Myocyte (in vitro differentiated cells): ENCODE measurements at regions not wholly inside any gene's neighbourhood (a gene's known extent, or its start where the extent isn't known, plus 50 kb on each side); places are given as distances from the start of the nearest gene placed in this dataset.

Experiments
- DNase-seq: peaks from one replicate; pipeline ENCODE4 v3.0.0-alpha.2; 2012; ENCODE audit warnings: low read depth

DNA sequence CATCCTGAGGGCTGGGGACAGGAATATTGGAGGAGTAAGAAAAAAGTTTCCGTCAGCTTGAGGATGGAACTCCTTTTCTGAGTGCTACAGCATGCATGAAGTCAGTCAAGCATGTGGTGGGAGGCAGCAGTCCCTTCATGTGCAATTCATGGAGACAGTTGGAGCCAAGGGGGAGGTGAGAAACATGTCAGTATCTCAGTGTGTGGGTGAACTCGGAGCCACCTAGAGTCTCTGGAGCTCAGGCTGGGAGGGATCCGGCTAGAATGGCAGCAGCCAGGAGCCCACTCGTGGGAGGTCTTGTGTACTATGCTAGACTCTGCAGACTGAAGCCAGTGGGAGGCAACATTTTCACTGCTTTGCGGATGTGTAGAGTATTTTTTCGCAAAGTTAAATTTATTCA, 60.3 kb downstream of the AVPR1A start:
- no peak for DNase-seq

DNA sequence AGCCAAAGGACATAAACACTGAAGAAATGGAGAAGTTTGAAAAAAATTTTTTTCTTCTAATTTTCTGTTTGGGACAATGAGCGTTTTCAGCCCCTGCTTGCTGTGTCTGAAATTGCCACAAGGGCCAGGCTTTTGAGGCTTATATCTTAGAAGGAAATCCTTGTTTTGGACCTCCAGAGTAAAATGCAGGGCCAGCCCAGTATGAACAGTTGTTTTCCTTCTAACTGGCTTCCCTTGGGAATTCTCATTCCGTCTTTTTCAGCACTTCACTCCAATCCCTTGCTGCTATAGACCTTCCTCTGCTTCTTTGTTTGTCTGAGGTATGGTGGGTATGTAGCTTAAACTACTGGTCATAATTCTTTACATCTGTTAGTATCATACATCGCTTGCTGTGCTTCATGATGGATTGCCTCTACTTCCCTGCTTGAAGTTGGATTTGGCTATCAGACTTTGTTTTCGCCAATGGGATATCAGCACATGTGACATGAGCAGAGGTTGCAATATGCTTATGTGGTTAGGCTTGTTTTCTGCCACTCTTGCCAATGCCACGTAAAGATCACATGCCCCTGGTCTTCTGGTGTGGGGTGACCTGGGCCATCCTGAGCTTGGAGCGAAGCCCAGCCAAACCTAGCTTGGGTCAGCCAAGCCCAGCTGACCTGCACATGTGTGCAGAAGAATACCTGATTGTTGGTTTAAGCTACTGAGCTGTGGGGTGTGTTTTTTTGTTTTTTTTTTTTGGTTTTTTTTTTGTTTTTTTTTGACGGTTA, 64.7 kb downstream of the AVPR1A start:
- no peak for DNase-seq

DNA sequence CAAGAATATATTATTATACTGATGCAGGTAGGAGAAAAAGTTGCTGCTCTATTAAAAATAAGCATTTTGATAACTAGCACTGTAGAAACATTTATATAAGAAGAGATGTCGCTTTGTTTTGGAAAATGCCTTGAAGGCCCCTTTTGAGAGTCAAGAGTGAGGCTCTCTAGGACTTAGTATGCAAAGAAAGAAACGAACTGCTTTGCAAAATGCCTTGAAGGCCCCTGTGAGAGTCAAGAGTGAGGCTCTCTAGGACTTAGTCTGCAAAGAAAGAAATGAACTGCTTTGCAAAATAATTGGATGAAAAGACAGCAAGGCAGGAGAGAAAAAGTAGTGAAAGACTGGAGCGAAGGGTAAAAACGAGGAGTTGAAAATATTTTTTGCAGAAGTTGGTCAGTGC, 65.9 kb downstream of the AVPR1A start:
- DNase-seq, result no peak

DNA sequence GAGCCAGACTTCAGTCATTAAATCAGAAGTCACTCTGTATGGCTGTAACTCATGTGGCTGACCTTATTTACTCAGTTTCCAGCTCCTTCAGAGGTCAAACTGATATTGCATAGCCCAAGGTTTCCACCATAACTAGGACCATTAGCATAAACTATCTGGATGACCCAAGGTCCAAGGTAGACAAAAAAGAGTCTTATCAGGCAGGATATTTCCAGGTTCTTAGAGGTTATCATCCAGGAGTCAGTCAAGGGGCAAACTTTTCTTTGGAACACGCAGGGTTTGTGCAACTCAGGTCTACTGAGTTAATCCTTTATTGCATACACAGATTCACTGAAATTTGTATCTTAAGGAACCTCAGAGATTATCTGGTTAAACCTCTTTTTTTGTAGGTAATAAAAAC, 66.5 kb downstream of the AVPR1A start:
- no peak for DNase-seq

DNA sequence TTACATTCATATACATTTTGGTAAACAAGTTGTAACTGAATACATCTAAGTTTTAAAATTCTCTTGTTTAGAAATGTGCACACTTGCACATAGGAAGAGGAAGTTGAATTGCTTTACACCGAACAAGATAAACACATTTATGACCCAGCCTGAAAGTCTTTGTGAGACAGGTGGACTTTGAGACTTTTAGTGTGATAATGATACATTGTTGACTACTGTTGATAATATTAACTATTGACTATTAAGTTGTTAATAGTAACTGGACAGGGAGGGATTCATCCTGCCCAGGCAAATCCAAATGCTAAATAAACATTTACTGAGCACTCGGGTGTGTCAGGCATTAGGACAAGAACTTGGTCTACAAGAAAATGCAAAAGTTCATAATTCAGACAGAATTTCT, 68.0 kb downstream of the AVPR1A start:
- no peak for DNase-seq

DNA sequence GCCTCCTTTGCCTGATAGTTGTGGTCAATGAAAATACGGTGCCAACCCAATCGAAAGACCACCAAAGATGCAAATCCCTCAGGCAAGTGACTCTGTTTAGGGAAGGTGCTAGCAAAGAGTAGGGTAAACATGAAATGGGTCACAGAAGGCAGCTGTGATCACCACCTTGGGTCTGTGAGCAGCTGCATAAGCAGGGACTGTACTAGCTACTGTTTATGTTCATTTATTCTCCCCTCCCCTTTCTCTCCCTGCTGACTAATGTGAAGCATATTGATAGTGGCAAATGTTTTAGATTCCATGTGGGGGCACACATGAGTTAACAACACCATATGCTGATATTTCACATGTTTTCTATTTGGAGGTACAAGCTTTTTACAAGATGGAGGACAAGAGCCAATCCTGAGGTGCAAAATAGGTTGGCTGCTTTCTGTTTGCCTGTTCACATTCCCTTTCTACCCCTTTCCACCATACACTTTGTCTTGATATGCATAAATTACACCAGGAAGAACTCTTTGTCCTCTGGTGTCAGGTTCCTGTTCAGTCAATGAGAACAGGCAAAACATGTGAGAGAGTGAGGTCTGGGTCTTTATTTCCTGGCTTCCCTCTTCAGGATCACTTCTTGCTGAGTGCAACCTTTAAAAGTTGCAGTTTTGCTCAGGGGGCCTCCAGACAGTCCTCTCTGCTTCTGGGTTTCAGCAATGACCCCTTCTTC, 71.1 kb downstream of the AVPR1A start:
- peak; percentile 22 for DNase-seq

DNA sequence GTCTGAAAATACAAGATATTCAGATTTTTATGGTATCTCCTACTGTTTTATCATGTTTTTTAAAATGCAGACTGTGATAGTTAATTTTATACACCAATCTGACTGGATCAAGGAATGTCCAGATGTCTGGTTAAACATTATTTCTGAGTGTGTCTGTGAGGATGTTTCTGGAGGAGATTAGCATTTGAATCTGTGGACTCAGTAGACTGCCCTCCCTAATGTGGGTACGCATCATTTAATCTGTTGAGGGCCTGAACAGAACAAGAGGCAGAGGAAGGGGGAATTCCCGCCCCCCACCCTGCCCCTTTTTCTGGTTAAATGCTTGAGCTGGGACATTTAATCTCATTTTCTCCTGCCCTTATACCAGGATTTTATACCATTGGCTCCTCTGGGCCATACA, 72.1 kb downstream of the AVPR1A start:
- no peak for DNase-seq

DNA sequence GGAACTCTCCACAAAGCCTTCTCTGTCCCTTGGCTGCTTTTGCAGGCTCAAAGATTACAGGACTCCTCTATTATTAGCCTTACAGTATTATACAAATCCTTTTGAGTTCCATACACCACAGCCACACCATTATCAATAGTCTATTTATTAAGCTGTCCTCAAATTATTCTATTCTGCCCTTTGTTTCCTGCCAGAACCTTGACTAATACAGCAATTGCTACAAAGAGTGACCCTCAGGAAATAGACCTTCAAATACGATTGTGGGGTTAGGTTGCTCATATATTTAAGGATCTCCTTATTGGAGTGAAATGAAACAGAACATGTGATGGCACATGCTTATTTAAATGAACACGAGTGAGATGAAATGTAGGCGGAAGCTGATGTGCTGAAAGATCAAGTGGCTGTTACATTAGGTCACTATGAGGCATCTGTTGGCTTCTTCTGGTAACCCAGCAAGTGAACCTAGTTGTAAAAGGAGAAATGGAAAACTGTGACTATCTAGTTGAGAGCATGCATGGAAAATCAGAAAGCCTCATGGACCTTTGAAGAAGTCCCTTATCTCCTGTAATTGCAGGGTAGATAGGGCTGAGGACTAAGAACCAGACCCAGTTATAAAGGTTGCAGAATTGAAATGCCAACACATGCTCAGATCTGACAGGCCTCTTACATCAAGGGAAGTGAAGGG, 75.5 kb downstream of the AVPR1A start:
- DNase-seq, result no peak

DNA sequence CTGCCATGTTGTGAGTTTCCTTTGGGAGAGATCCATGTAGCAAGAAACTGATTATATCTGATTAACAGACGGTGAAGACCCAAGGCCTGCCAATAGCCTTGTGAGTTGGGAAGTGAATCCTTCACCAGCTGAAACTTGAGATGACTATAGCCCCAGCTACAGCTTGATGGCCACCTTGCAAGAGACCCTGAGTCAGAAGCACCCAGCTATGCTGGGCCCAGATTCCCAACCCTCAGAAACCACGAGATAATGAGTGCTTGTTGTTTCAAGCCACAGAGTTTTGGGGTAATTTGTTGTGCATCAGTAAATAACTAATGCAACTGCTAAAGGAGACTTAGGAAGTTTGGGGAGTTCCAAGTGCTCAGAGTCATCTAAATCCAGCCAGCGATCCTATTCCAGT, 80.3 kb downstream of the AVPR1A start:
- peak; percentile 14 for DNase-seq

DNA sequence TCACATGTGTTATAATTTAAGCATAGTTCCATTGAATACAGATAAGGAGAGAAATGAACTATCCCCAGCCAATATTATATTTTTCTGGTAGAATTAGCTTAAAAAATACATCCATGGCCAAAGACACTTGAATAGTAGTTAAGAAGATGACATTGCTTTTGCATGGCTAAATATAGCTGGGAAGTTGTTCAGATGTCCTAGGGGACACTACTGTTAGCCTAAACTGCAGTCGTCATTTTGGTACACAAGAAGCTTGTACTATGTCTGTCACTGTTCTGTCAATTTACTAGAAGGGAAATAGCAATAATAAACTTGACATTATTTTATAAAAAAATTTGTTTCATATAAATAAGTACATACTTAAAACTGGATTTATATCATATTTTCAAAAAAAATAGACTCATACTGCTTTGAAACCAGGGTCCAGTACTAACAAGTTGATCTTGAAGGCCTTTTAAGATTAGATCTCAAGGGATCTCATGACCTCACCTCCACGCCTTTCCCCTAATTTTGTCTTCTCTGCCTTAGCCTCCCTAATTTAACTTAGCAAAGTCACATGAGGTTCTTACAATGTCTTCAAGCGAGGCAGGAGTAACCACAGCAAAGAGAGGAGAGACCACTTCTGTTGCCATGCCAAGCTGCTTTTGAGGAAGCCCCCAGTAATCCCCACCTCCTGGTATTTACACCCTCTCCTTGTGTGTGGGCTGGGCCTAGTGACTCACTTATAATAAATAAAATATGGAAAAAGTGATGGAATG, 81.0 kb downstream of the AVPR1A start:
- no peak for DNase-seq

DNA sequence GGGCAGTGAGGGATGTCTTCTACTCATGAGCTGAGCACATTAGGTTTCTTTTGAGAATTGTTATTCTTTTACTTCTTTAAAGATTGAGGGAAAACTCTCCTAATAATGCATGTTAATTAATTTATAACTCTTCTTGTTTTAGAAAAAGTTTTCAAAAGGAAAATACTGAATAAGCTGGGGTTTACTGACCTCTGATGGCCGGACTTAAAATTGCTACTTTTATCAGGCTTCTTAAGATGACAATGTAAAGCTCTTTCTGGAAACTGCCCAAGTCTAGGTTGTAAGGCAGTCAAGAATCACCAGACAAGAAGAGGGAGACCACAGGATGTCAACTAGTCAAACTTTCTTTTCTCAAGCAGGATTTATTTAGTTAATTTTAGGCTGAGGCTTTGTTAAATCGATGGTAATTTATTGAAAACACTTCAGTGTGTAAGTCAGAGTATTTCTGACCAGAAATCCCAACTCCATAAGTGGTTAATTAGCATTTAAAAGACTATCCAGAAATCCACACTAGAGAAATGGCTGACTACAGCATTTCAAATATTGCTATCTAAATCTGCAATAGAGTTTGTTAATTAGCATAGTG, 82.1 kb downstream of the AVPR1A start:
- DNase-seq, result peak; percentile 56

DNA sequence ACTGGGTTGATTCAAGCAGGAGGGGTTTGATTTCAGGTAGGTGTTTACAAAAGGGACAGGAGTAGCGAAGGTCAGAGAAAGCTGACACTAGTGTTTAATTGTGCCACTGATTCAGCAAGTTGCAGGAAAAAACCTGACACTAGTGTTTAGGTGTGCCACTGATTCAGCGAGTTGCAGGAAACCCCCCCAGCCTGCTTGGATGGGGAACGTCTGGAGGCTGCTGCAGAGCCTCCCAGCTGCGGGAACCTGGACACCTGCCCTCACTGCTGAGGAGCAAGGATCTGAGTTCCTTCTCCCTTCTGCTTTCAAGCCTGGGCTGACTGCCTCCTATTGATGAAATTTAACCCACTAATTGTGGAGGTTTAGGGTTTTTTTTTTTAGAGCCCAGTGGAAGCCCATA, 84.2 kb downstream of the AVPR1A start:
- DNase-seq, result no peak

DNA sequence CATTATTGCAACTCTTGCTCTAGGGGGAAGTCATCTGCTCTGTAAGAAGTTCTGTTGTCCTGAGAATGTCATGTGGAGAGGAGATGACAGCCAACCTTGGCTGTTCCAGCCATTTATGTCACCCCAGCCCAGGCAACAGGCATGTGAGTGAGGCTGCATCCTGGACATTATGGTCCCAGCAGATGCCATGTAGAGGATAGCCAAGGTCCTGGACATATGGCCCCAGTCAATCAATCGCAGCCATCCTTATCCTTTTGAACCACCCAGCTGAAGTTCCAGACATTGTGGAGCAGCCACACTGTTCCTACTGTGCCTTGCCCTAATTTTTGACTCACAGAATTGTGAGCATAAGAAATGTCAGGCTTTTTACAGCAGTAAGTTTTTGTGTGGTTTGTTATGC, 84.9 kb downstream of the AVPR1A start:
- DNase-seq, result no peak

DNA sequence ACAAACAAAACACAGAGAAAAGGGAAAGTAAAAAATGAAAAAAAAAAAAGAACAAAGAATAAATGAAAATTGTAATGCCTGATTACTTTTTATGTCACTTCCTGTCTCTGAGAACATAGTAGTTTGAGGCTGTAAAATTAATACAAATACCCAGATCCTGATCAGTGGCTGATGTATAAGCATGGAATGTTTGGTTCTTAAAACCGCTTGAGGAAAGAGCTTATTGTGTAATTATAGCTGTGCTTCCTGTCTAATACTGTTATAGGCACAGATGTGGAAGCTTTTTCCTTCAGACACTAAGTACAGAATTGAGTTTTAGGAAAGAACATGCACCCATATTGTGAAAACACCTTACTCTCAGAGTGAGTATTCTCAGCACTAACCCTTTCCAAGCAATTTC, 86.9 kb downstream of the AVPR1A start:
- no peak for DNase-seq

DNA sequence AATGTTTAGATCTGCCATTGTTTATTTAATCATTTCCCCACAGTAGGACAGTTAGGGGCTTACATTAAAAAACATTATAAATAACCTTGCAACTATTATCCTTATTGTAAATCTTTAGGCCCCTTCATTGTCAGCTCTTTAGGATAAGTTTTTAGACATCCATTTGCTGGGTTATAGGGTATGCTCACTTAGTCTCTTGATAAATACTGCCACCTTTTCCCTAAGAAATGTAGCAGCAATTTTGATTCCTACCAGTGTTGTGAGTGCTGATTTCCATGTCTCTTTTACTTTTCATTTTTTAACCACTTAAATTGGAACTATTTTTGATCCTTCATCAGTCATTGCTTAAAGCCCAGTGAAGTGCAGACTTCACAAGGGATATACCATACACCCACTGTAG, 94.4 kb downstream of the AVPR1A start:
- no peak for DNase-seq

DNA sequence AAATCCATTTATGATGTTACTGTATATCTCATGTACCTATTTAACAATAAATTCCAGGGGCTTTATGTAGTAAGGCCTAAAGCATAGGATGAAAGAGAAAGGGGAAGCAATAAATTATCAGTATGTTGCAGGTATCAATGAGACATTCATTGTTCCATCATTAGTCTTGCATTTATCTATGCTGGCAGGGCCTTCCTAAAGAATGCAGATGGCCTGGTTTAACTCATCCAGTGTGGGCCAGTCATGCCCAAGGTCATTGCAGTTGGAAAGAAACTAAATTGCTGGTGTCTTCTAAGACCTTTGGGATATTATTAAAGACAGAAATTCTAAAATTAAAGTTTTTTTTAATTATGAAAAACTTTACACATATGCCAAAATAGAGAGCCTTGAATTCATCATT, 98.3 kb downstream of the AVPR1A start:
- no peak for DNase-seq

DNA sequence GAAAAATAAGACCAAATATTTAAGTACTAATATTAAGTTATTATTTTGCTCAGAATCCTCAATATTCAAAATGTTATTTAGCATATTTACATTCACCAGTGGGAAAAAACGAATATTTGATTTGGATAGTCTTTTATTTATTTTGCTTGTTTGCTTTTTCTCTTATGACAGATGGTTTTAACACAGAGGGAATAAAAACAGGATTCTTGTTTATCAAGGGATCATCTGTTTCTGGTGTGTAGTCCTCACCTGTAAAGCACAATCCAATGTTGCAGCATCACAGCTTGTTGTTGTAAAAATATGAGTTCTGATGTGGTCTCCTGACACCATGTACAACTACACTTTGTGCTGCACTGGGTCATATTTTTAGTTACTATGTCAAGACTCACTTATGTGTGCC, 103.9 kb downstream of the AVPR1A start:
- DNase-seq, result no peak

DNA sequence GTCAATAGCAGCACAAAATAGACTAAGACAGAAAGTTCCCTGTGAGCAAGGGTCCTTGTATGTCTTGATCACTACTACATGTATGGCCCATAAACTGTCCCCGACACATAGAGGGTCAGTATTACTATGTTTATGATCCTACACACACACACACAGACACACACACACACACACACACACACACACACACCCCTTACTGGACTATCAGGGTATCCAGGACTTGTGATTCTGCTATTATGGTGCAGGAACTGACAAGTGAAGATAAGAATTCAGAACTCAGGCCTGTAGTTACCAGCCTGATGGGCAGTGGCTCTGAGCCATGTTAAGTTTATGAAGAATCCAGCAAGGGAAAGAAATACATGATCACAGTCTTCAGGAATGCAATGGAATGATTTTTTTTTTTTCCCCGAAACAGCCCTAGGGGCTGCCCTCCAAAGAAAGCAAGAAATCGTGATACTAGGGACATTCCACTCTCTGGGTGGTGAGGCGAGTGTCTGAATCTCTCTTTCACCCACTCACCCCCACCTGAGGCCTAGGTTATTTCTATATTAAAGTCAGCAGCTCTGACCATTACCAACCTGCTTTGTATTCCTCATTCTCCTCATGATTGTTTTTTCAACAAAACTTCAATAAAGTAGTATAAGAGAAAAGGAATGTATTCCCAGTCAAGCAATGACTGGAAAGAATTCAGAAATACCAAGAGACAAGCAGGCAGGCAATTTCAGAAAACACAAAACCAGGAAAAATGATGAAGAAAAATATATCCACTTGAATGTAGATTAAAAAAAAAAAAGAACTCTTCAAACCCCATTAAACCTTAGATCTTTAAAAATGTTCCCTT, 105.8 kb downstream of the AVPR1A start:
- peak; percentile 34 for DNase-seq

DNA sequence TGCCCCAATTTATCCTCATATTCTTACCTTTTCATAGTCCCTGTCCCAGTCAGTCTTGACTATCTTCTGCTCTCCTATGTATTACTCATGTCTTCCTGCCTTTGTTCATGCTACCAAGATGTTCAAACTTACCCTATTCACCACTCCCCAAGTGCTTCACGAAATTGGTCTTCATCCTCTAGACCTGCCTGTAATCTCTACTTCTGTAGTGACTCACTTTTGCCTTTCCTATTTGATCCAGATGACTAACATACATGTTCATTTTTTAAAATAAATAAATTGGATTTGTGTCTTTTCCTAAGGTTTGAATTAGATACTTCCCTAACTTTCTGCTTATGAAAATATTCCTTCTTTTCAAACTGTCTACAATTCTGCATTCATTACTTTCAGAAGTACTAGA, 107.7 kb upstream of the PPM1H start:
- DNase-seq, result no peak

DNA sequence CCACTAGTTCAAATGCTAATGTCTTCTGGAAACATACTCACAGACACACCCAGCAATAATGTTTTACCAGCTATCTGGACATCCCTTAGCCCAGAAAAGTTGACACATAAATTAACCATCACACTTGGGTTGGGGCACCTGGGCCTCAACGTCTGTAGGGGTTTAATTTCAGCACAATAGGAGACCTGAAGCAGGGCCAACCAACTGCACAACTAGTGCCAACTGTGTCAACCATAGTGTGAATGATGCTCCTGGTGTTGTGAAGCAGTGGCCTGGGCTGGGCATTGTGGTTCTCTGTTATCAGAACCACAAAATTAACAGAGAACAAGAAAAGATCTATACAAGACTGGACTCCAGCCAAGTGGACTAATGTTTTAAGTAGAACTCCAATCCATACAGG, 106.7 kb upstream of the PPM1H start:
- DNase-seq, result no peak
